Astrocyte of the cerebellum (primary cell): ENCODE measurements at regions not wholly inside any gene's neighbourhood (a gene's known extent, or its start where the extent isn't known, plus 50 kb on each side); places are given as distances from the start of the nearest gene placed in this dataset.

ENCODE experiments used
- DNase-seq: peaks from one replicate; pipeline ENCODE4 v3.0.0-alpha.2; 2011; ENCODE audit warnings: low read depth
- H3K4me3 ChIP-seq: 2 replicates; pipeline ENCODE4 v1.5.1; 2011; ENCODE audit warnings: mild to moderate bottlenecking, low read depth, low read length, moderate library complexity
- in situ Hi-C: cut with HindIII; loops from 2 replicates; pipeline ENCODE4 v1.10.0; 2017; ENCODE audit warnings: low sequenced_read_pairs
- TF ChIP-seq, protein P1 (sequence below): IDR thresholded peaks from 2 replicates; pipeline ENCODE4 v1.5.1; 2012; ENCODE audit warnings: low read length, low read depth, moderate library complexity, mild to moderate bottlenecking; ENCODE audit errors: missing control alignments

- in situ Hi-C loops = no loop called here
- TF ChIP-seq, protein P1, sequence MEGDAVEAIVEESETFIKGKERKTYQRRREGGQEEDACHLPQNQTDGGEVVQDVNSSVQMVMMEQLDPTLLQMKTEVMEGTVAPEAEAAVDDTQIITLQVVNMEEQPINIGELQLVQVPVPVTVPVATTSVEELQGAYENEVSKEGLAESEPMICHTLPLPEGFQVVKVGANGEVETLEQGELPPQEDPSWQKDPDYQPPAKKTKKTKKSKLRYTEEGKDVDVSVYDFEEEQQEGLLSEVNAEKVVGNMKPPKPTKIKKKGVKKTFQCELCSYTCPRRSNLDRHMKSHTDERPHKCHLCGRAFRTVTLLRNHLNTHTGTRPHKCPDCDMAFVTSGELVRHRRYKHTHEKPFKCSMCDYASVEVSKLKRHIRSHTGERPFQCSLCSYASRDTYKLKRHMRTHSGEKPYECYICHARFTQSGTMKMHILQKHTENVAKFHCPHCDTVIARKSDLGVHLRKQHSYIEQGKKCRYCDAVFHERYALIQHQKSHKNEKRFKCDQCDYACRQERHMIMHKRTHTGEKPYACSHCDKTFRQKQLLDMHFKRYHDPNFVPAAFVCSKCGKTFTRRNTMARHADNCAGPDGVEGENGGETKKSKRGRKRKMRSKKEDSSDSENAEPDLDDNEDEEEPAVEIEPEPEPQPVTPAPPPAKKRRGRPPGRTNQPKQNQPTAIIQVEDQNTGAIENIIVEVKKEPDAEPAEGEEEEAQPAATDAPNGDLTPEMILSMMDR = no peak
- H3K4me3 ChIP-seq = no peak overlapping the region
- no peak for DNase-seq
These were observed 110.9 kb upstream of the C1orf174 start for GRCh38 chr1:4010814-4011605.

- DNase-seq = no peak
- no peak overlapping the region for H3K4me3 ChIP-seq
- in situ Hi-C loops = no loop called here
- TF ChIP-seq, protein P1 = no peak
These were observed 116.5 kb upstream of the C1orf174 start for GRCh38 chr1:4016351-4017130.

- in situ Hi-C loops = no loop called here
These were observed 117.7 kb upstream of the C1orf174 start for GRCh38 chr1:4017636-4018365.

GRCh38 chr1:4018466-4019146 is 118.5 kb upstream of the C1orf174 start:
- DNase-seq = no peak
- no peak overlapping the region for H3K4me3 ChIP-seq
- in situ Hi-C loops = no loop called here
- TF ChIP-seq, protein P1 = no peak

More at GRCh38 chr1:4017636-4018365, 117.7 kb upstream of the C1orf174 start:
- DNase-seq = no peak
- TF ChIP-seq, protein P1 = no peak
- H3K4me3 ChIP-seq = no peak overlapping the region

DNA sequence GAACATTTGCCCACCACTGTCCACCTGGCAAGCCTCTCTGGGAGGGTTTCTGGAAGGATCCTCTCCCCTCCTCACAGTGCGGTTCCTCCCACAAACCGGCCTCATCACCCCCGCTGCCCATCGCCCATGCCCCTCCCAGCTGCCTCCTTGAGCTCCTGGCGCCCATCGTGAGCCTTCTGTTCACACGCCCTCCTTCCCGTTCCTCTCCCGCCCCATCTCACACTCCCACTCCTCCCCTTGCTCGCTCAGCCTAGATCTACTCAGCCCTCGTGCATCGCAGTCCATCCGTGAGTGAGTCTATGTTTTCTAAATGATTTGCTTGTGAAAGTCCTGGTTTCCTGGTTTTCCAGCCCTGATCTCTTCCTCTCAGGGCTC is 119.1 kb upstream of the C1orf174 start:
- in situ Hi-C loops = no loop called here
- DNase-seq = no peak
- no peak overlapping the region for H3K4me3 ChIP-seq
- TF ChIP-seq, protein P1 = no peak
